ENCODE measurements at regions not wholly inside any gene's neighbourhood (a gene's known extent, or its start where the extent isn't known, plus 50 kb on each side); places are given as distances from the start of the nearest gene placed in this dataset.

DNA sequence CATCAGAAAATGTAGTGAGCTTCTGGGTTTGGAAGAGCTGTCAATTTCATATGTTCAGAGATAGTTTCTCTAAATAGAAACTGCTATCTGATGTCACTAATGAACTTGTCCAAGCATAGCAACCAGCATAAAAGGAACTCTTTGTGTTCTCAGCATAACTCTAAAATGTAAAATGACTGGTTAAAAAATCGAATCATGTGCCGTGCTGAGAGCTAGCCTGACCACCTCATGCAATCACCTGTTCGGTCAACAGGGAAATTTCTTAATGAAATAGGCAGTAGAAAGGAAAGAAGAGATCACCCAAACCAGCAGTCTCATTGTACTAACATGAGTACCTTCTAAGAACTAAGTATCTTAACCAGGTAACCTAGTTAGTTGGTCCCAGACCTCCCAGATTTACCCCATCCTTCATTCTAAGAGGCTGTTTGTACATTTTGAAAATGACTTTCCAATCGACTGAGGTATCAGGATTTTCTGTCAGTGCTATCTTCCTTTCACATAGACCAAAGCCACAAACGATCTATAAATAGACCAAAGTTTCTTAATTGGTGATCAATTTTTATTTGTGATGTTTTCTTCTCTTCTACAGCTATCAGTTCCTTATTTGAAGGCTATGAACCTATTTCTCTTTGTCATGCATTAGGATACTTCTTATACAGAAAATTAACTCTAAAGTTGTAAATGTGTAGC lies 147.3 kb downstream of the TLR5 start:
- TF ChIP-seq, protein P1, sequence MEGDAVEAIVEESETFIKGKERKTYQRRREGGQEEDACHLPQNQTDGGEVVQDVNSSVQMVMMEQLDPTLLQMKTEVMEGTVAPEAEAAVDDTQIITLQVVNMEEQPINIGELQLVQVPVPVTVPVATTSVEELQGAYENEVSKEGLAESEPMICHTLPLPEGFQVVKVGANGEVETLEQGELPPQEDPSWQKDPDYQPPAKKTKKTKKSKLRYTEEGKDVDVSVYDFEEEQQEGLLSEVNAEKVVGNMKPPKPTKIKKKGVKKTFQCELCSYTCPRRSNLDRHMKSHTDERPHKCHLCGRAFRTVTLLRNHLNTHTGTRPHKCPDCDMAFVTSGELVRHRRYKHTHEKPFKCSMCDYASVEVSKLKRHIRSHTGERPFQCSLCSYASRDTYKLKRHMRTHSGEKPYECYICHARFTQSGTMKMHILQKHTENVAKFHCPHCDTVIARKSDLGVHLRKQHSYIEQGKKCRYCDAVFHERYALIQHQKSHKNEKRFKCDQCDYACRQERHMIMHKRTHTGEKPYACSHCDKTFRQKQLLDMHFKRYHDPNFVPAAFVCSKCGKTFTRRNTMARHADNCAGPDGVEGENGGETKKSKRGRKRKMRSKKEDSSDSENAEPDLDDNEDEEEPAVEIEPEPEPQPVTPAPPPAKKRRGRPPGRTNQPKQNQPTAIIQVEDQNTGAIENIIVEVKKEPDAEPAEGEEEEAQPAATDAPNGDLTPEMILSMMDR (IDR thresholded peaks at IDR 0.05), result no peak
- no peak for TF ChIP-seq POLR2A (IDR thresholded peaks at IDR 0.05)

All from heart left ventricle (tissue), 13 donors.